ENCODE measurements at regions not wholly inside any gene's neighbourhood (a gene's known extent, or its start where the extent isn't known, plus 50 kb on each side); places are given as distances from the start of the nearest gene placed in this dataset.

DNA sequence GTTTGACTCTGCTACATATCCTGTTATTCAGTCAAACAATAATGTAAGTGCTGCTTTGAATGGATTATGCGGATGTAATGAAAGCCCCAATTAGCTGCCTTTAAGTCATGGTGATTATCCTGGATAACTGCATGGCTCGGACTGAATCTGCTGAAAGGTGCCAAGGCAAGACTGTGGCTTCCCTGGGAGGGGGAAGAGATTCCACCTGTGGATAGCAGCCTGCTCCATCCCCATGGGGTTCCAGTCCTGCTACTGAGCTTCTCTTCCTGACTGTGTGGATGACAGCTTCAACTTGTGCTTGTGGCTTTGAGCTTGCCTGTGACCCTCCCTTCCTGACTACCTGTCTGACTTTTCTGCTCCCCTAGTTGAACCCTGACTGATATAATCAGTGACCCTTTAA lies 540.0 kb upstream of the GYPC start:
- no peak for TF ChIP-seq POLR2A (IDR thresholded peaks at IDR 0.05; ENCODE audit: low read depth, low read length)
- TF ChIP-seq TAF1 (IDR thresholded peaks at IDR 0.05; ENCODE audit: low read depth, low read length), result no peak
- TF ChIP-seq POLR2AphosphoS5 (IDR thresholded peaks at IDR 0.05; ENCODE audit: low read depth, low read length), result no peak
- TF ChIP-seq SPI1 (IDR thresholded peaks at IDR 0.05; ENCODE audit: low read depth, low read length), result no peak
- no peak for TF ChIP-seq PAX5 (IDR thresholded peaks at IDR 0.05; ENCODE audit: insufficient read depth, low read length, severe bottlenecking)
